ENCODE measurements at regions not wholly inside any gene's neighbourhood (a gene's known extent, or its start where the extent isn't known, plus 50 kb on each side); places are given as distances from the start of the nearest gene placed in this dataset.
"Not testable (repeated sequence)": the region's sequence is repeated elsewhere in the genome, so short reads cannot be mapped to it uniquely, and the experiment has no call there.

- not testable (repeated sequence) for TF ChIP-seq SP1 (IDR thresholded peaks at IDR 0.05); HDGF (IDR thresholded peaks at IDR 0.05; ENCODE audit: borderline replicate concordance); NFRKB (IDR thresholded peaks at IDR 0.05); BHLHE40 (IDR thresholded peaks at IDR 0.05; ENCODE audit: borderline replicate concordance); ZNF384 (IDR thresholded peaks at IDR 0.05); FOXK2 (IDR thresholded peaks at IDR 0.05); FOXM1 (IDR thresholded peaks at IDR 0.05; ENCODE audit: borderline replicate concordance); CTBP1 (IDR thresholded peaks at IDR 0.05; ENCODE audit: borderline replicate concordance); TARDBP (IDR thresholded peaks at IDR 0.05); ELF4 (IDR thresholded peaks at IDR 0.05)
- TF ChIP-seq, protein P1, sequence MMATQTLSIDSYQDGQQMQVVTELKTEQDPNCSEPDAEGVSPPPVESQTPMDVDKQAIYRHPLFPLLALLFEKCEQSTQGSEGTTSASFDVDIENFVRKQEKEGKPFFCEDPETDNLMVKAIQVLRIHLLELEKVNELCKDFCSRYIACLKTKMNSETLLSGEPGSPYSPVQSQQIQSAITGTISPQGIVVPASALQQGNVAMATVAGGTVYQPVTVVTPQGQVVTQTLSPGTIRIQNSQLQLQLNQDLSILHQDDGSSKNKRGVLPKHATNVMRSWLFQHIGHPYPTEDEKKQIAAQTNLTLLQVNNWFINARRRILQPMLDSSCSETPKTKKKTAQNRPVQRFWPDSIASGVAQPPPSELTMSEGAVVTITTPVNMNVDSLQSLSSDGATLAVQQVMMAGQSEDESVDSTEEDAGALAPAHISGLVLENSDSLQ (IDR thresholded peaks at IDR 0.05), result not testable (repeated sequence)
These were observed 63.6 kb upstream of the CEP162 start for GRCh38 chr6:84291033-84291432.

All from HEK293T (cell line).